SK-N-MC (cell line): ENCODE measurements at regions not wholly inside any gene's neighbourhood (a gene's known extent, or its start where the extent isn't known, plus 50 kb on each side); places are given as distances from the start of the nearest gene placed in this dataset.

Experiments used
- FOXP2 ChIP-seq: optimal IDR thresholded peaks from 2 replicates; pipeline ENCODE3; 2011; ENCODE audit warnings: mild to moderate bottlenecking, moderate library complexity; ENCODE audit not compliant: insufficient read depth; ENCODE audit errors: extremely low read length, control extremely low read depth
- POLR2AphosphoS5 ChIP-seq: IDR thresholded peaks from 2 replicates; pipeline ENCODE4 v1.6.1; 2012; ENCODE audit warnings: mild to moderate bottlenecking, low read depth, low read length, borderline replicate concordance

- TF ChIP-seq FOXP2: no peak
- no peak for TF ChIP-seq POLR2AphosphoS5
Observed at GRCh38 chr7:24477398-24478136, 95.7 kb upstream of the PALS2 start.
